ENCODE measurements at regions not wholly inside any gene's neighbourhood (a gene's known extent, or its start where the extent isn't known, plus 50 kb on each side); places are given as distances from the start of the nearest gene placed in this dataset.

GRCh38 chr20:16918366-16918765 lies 170.2 kb downstream of the OTOR start:
- no peak overlapping the region for H3K27ac ChIP-seq (ENCODE audit: low read length)
- no peak for DNase-seq
- no peaks in the 10 kb centered on the region for H4K20me1 ChIP-seq (ENCODE audit: insufficient read depth, low read depth, low read length)
- no peak overlapping the region for H3K4me3 ChIP-seq (ENCODE audit: low read length)
- H3K79me2 ChIP-seq (ENCODE audit: low read length) = no peaks in the 10 kb centered on the region
- H2AFZ ChIP-seq (ENCODE audit: low read length) = no peak overlapping the region
- H3K9me2 ChIP-seq (replicated peaks; ENCODE audit: insufficient read depth, low read length) = no peaks in the 10 kb centered on the region
- no peaks in the 10 kb centered on the region for H3K9me3 ChIP-seq (ENCODE audit: low read length)
- H3K9ac ChIP-seq (ENCODE audit: low read length) = no peak overlapping the region
- no peaks in the 10 kb centered on the region for H3K36me3 ChIP-seq (ENCODE audit: insufficient read depth, low read length)
- no peaks in the 10 kb centered on the region for H3K27me3 ChIP-seq (ENCODE audit: low read length)
- no peak overlapping the region for H3K4me2 ChIP-seq (ENCODE audit: low read depth, low read length, poor library complexity, severe bottlenecking)
- no peaks in the 10 kb centered on the region for H3K4me1 ChIP-seq (ENCODE audit: low read length)

- Histone ChIP-seq H3K9me2 (replicated peaks; ENCODE audit: insufficient read depth, low read length) (no peaks in the 10 kb centered on the region), H3K4me1 (ENCODE audit: low read length) (no peaks in the 10 kb centered on the region), H3K9me3 (ENCODE audit: low read length) (no peaks in the 10 kb centered on the region), H2AFZ (ENCODE audit: low read length) (no peak overlapping the region), H3K36me3 (ENCODE audit: insufficient read depth, low read length) (no peaks in the 10 kb centered on the region), H4K20me1 (ENCODE audit: insufficient read depth, low read depth, low read length) (no peaks in the 10 kb centered on the region), H3K27me3 (ENCODE audit: low read length) (no peaks in the 10 kb centered on the region), H3K4me2 (ENCODE audit: low read depth, low read length, poor library complexity, severe bottlenecking) (no peak overlapping the region), H3K4me3 (ENCODE audit: low read length) (no peak overlapping the region), H3K27ac (ENCODE audit: low read length) (no peak overlapping the region), H3K9ac (ENCODE audit: low read length) (no peak overlapping the region), H3K79me2 (ENCODE audit: low read length) (no peaks in the 10 kb centered on the region)
- DNase-seq = no peak
These were observed 171.7 kb downstream of the OTOR start for GRCh38 chr20:16919841-16920240.

GRCh38 chr20:16922834-16923233 lies 174.7 kb downstream of the OTOR start:
- no peak overlapping the region for H3K4me2 ChIP-seq (ENCODE audit: low read depth, low read length, poor library complexity, severe bottlenecking)

GRCh38 chr20:16926626-16927430 lies 178.7 kb downstream of the OTOR start:
- Histone ChIP-seq H4K20me1 (ENCODE audit: insufficient read depth, low read depth, low read length) (no peaks in the 10 kb centered on the region), H3K27ac (ENCODE audit: low read length) (no peak overlapping the region), H3K4me2 (ENCODE audit: low read depth, low read length, poor library complexity, severe bottlenecking) (no peak overlapping the region), H3K9me3 (ENCODE audit: low read length) (no peaks in the 10 kb centered on the region), H2AFZ (ENCODE audit: low read length) (no peak overlapping the region), H3K4me1 (ENCODE audit: low read length) (no peaks in the 10 kb centered on the region), H3K4me3 (ENCODE audit: low read length) (no peak overlapping the region), H3K9me2 (replicated peaks; ENCODE audit: insufficient read depth, low read length) (no peaks in the 10 kb centered on the region), H3K9ac (ENCODE audit: low read length) (no peak overlapping the region), H3K27me3 (ENCODE audit: low read length) (no peaks in the 10 kb centered on the region), H3K79me2 (ENCODE audit: low read length) (no peaks in the 10 kb centered on the region), H3K36me3 (ENCODE audit: insufficient read depth, low read length) (no peaks in the 10 kb centered on the region)
- no peak for DNase-seq

More at GRCh38 chr20:16922834-16923233, 174.7 kb downstream of the OTOR start:
- H3K9ac ChIP-seq (ENCODE audit: low read length) = no peak overlapping the region
- no peak for DNase-seq
- no peaks in the 10 kb centered on the region for H3K36me3 ChIP-seq (ENCODE audit: insufficient read depth, low read length)
- no peaks in the 10 kb centered on the region for H3K9me3 ChIP-seq (ENCODE audit: low read length)
- H3K27me3 ChIP-seq (ENCODE audit: low read length) = no peaks in the 10 kb centered on the region
- no peaks in the 10 kb centered on the region for H4K20me1 ChIP-seq (ENCODE audit: insufficient read depth, low read depth, low read length)
- H3K4me3 ChIP-seq (ENCODE audit: low read length) = no peak overlapping the region
- no peaks in the 10 kb centered on the region for H3K4me1 ChIP-seq (ENCODE audit: low read length)
- no peaks in the 10 kb centered on the region for H3K79me2 ChIP-seq (ENCODE audit: low read length)
- no peaks in the 10 kb centered on the region for H3K9me2 ChIP-seq (replicated peaks; ENCODE audit: insufficient read depth, low read length)
- H2AFZ ChIP-seq (ENCODE audit: low read length) = no peak overlapping the region
- H3K27ac ChIP-seq (ENCODE audit: low read length) = no peak overlapping the region

- no peak overlapping the region for H2AFZ ChIP-seq (ENCODE audit: low read length)
- no peaks in the 10 kb centered on the region for H3K9me3 ChIP-seq (ENCODE audit: low read length)
- no peaks in the 10 kb centered on the region for H3K4me1 ChIP-seq (ENCODE audit: low read length)
- H3K27ac ChIP-seq (ENCODE audit: low read length) = no peak overlapping the region
- H4K20me1 ChIP-seq (ENCODE audit: insufficient read depth, low read depth, low read length) = no peaks in the 10 kb centered on the region
- no peaks in the 10 kb centered on the region for H3K27me3 ChIP-seq (ENCODE audit: low read length)
- no peak overlapping the region for H3K4me3 ChIP-seq (ENCODE audit: low read length)
- H3K9me2 ChIP-seq (replicated peaks; ENCODE audit: insufficient read depth, low read length) = no peaks in the 10 kb centered on the region
- DNase-seq = no peak
- H3K9ac ChIP-seq (ENCODE audit: low read length) = no peak overlapping the region
- H3K4me2 ChIP-seq (ENCODE audit: low read depth, low read length, poor library complexity, severe bottlenecking) = no peak overlapping the region
- no peaks in the 10 kb centered on the region for H3K36me3 ChIP-seq (ENCODE audit: insufficient read depth, low read length)
- no peaks in the 10 kb centered on the region for H3K79me2 ChIP-seq (ENCODE audit: low read length)
These were observed 181.6 kb downstream of the OTOR start for GRCh38 chr20:16929756-16930155.

GRCh38 chr20:16930656-16931055 lies 182.5 kb downstream of the OTOR start:
- Histone ChIP-seq H3K36me3 (ENCODE audit: insufficient read depth, low read length) (no peaks in the 10 kb centered on the region), H3K27ac (ENCODE audit: low read length) (no peak overlapping the region), H3K4me3 (ENCODE audit: low read length) (no peak overlapping the region), H3K4me2 (ENCODE audit: low read depth, low read length, poor library complexity, severe bottlenecking) (no peak overlapping the region), H3K9ac (ENCODE audit: low read length) (no peak overlapping the region), H3K9me3 (ENCODE audit: low read length) (no peaks in the 10 kb centered on the region), H3K4me1 (ENCODE audit: low read length) (no peaks in the 10 kb centered on the region), H3K79me2 (ENCODE audit: low read length) (no peaks in the 10 kb centered on the region), H3K9me2 (replicated peaks; ENCODE audit: insufficient read depth, low read length) (no peaks in the 10 kb centered on the region), H2AFZ (ENCODE audit: low read length) (no peak overlapping the region), H3K27me3 (ENCODE audit: low read length) (no peaks in the 10 kb centered on the region), H4K20me1 (ENCODE audit: insufficient read depth, low read depth, low read length) (no peaks in the 10 kb centered on the region)
- no peak for DNase-seq

GRCh38 chr20:16939051-16939450 lies 190.9 kb downstream of the OTOR start:
- no peak overlapping the region for H3K9ac ChIP-seq (ENCODE audit: low read length)
- H3K27me3 ChIP-seq (ENCODE audit: low read length) = no peaks in the 10 kb centered on the region
- H3K27ac ChIP-seq (ENCODE audit: low read length) = no peak overlapping the region
- no peaks in the 10 kb centered on the region for H3K4me1 ChIP-seq (ENCODE audit: low read length)
- H3K4me2 ChIP-seq (ENCODE audit: low read depth, low read length, poor library complexity, severe bottlenecking) = no peak overlapping the region
- H3K79me2 ChIP-seq (ENCODE audit: low read length) = no peaks in the 10 kb centered on the region
- DNase-seq = no peak
- H3K4me3 ChIP-seq (ENCODE audit: low read length) = no peak overlapping the region
- no peaks in the 10 kb centered on the region for H4K20me1 ChIP-seq (ENCODE audit: insufficient read depth, low read depth, low read length)
- H2AFZ ChIP-seq (ENCODE audit: low read length) = no peak overlapping the region
- H3K9me3 ChIP-seq (ENCODE audit: low read length) = no peaks in the 10 kb centered on the region
- no peaks in the 10 kb centered on the region for H3K9me2 ChIP-seq (replicated peaks; ENCODE audit: insufficient read depth, low read length)
- H3K36me3 ChIP-seq (ENCODE audit: insufficient read depth, low read length) = no peaks in the 10 kb centered on the region

GRCh38 chr20:16940701-16941100 lies 192.5 kb downstream of the OTOR start:
- Histone ChIP-seq H3K4me3 (ENCODE audit: low read length) (no peak overlapping the region), H3K4me2 (ENCODE audit: low read depth, low read length, poor library complexity, severe bottlenecking) (no peak overlapping the region), H3K9me2 (replicated peaks; ENCODE audit: insufficient read depth, low read length) (no peaks in the 10 kb centered on the region)

More at GRCh38 chr20:16940701-16941100, 192.5 kb downstream of the OTOR start:
- DNase-seq = no peak
- no peak overlapping the region for H3K27ac ChIP-seq (ENCODE audit: low read length)
- H3K9me3 ChIP-seq (ENCODE audit: low read length) = no peaks in the 10 kb centered on the region
- H3K4me1 ChIP-seq (ENCODE audit: low read length) = no peaks in the 10 kb centered on the region
- no peak overlapping the region for H2AFZ ChIP-seq (ENCODE audit: low read length)
- no peaks in the 10 kb centered on the region for H3K36me3 ChIP-seq (ENCODE audit: insufficient read depth, low read length)
- H3K27me3 ChIP-seq (ENCODE audit: low read length) = no peaks in the 10 kb centered on the region
- no peaks in the 10 kb centered on the region for H3K79me2 ChIP-seq (ENCODE audit: low read length)
- no peaks in the 10 kb centered on the region for H4K20me1 ChIP-seq (ENCODE audit: insufficient read depth, low read depth, low read length)
- no peak overlapping the region for H3K9ac ChIP-seq (ENCODE audit: low read length)
